Activated T-cell treated with anti-CD3 and anti-CD28 coated beads, Interleukin-2, amount 50 U/mL, for 1 hour (primary cell): ENCODE measurements at regions not wholly inside any gene's neighbourhood (a gene's known extent, or its start where the extent isn't known, plus 50 kb on each side); places are given as distances from the start of the nearest gene placed in this dataset.
"Not testable (repeated sequence)": the region's sequence is repeated elsewhere in the genome, so short reads cannot be mapped to it uniquely, and the experiment has no call there.

Source experiments
- DNase-seq: peaks from one replicate; pipeline ENCODE4 v3.0.0-alpha.2; 2020

GRCh38 chr12:54105809-54106208, 52.2 kb downstream of the HOXC4 start:
- not testable (repeated sequence) for DNase-seq

GRCh38 chr12:54106252-54106651, 52.6 kb downstream of the HOXC4 start:
- not testable (repeated sequence) for DNase-seq

GRCh38 chr12:54106803-54107579, 53.4 kb downstream of the HOXC4 start:
- not testable (repeated sequence) for DNase-seq

- not testable (repeated sequence) for DNase-seq
Observed at GRCh38 chr12:54112336-54112735, 58.7 kb downstream of the HOXC4 start.

GRCh38 chr12:54116055-54116454, 62.4 kb downstream of the HOXC4 start:
- DNase-seq: not testable (repeated sequence)

- not testable (repeated sequence) for DNase-seq
Observed at GRCh38 chr12:54117392-54117791, 63.8 kb downstream of the HOXC4 start.

GRCh38 chr12:54119082-54119481, 65.4 kb downstream of the HOXC4 start:
- DNase-seq: not testable (repeated sequence)

- not testable (repeated sequence) for DNase-seq
Observed at GRCh38 chr12:54123981-54124380, 64.8 kb downstream of the SMUG1 start.

GRCh38 chr12:54125708-54126028, 63.1 kb downstream of the SMUG1 start:
- DNase-seq: not testable (repeated sequence)

GRCh38 chr12:54126029-54126695, 62.6 kb downstream of the SMUG1 start:
- DNase-seq: peak; percentile 28

- peak; percentile 25 for DNase-seq
Observed at GRCh38 chr12:54126696-54127537, 61.9 kb downstream of the SMUG1 start.

- no peak for DNase-seq
Observed at GRCh38 chr12:54127538-54128259, 61.1 kb downstream of the SMUG1 start.

GRCh38 chr12:54128416-54128815, 60.4 kb downstream of the SMUG1 start:
- DNase-seq: no peak

- DNase-seq: no peak
Observed at GRCh38 chr12:54129028-54129903, 59.5 kb downstream of the SMUG1 start.
